GM12878 (cell line): ENCODE measurements at regions not wholly inside any gene's neighbourhood (a gene's known extent, or its start where the extent isn't known, plus 50 kb on each side); places are given as distances from the start of the nearest gene placed in this dataset.

Experiments
- ATAC-seq: fragments of 200-7000 bp; cut with Tn5 transposase; 3 replicates; pipeline ENCODE4 v1.9.1; 2020; ENCODE audit warnings: mild to moderate bottlenecking, moderate library complexity
- BruUV-seq: library from RNA; stranded (reverse); fragments of 400-500 nt; replicated peaks from 2 replicates; lab custom pipeline; 2021; lab: Mats Ljungman, UMichigan
- CTCF ChIA-PET: fragments of 300-600 bp; sonication (Branson Sonifier 250); formaldehyde crosslinking; extraction: SDS; loops from one replicate; lab custom pipeline; 2021; ENCODE audit warnings: inconsistent platforms; lab: Yijun Ruan, JAX
- POLR2A ChIA-PET: fragments of 350-600 bp; formaldehyde crosslinking; extraction: SDS; loops from one replicate; lab custom pipeline; 2021; ENCODE audit warnings: inconsistent platforms; lab: Charles Lee
- RAD21 ChIA-PET: fragments of 300-600 bp; sonication (Branson Sonifier 250); formaldehyde crosslinking; loops from one replicate; lab custom pipeline; 2023; ENCODE audit warnings: antibody characterized with exemption; ENCODE audit not compliant: unreplicated experiment; lab: Charles Lee
- SMC1A ChIA-PET: fragments of 300-600 bp; sonication (Branson Sonifier 250); formaldehyde crosslinking; loops from one replicate; lab custom pipeline; 2023; ENCODE audit not compliant: unreplicated experiment, uncharacterized antibody; lab: Charles Lee
- DNase-seq: peaks from one replicate; pipeline ENCODE4 v3.0.0-alpha.2; 2011; ENCODE audit warnings: low read depth, low spot score
- FAIRE-seq: peaks from 3 replicates; lab custom pipeline; 2011; peaks lifted over from hg19 to GRCh38; lab: Jason Lieb, UNC
- H2AFZ ChIP-seq: 2 replicates; pipeline ENCODE4 v1.6.0; 2011; ENCODE audit warnings: low read depth, low read length, control low read depth; ENCODE audit not compliant: control insufficient read depth
- H3K27ac ChIP-seq: 2 replicates; pipeline ENCODE4 v1.5.1; 2011; ENCODE audit warnings: control low read depth; ENCODE audit not compliant: control insufficient read depth, insufficient read depth
- H3K27me3 ChIP-seq, 2 experiments: replicated peaks in 1 of 2; 2 replicates each; pipeline versions ENCODE4 v1.6.0 to v1.6.1; 2011; ENCODE audit warnings: low read length in 1 of 2; ENCODE audit not compliant: control insufficient read depth in 2 of 2, insufficient read depth in 2 of 2
- H3K36me3 ChIP-seq, 2 experiments: 2 replicates each; pipeline ENCODE4 v1.5.1; 2011; ENCODE audit warnings: low read length in 1 of 2; ENCODE audit not compliant: control insufficient read depth in 2 of 2, insufficient read depth in 2 of 2
- H3K4me1 ChIP-seq: 2 replicates; pipeline ENCODE4 v1.6.1; 2011; ENCODE audit warnings: mild to moderate bottlenecking, low read length, moderate library complexity, mixed read lengths; ENCODE audit not compliant: control insufficient read depth, insufficient read depth
- H3K4me2 ChIP-seq: 2 replicates; pipeline ENCODE4 v1.6.0; 2011; ENCODE audit warnings: control low read depth; ENCODE audit not compliant: control insufficient read depth, insufficient read depth
- H3K4me3 ChIP-seq: fragments of 200-600 bp; sonication (generic); 2 replicates; pipeline ENCODE4 v1.5.1; 2016
- H3K79me2 ChIP-seq: 2 replicates; pipeline ENCODE4 v1.6.0; 2011; ENCODE audit warnings: low read length; ENCODE audit not compliant: control insufficient read depth, insufficient read depth
- H3K9ac ChIP-seq: 2 replicates; pipeline ENCODE4 v1.8.0; 2011; ENCODE audit warnings: low read length, control low read depth, mixed read lengths; ENCODE audit not compliant: control insufficient read depth, insufficient read depth
- H3K9me3 ChIP-seq: replicated peaks from 3 replicates; pipeline ENCODE4 v1.5.1; 2011; ENCODE audit warnings: mild to moderate bottlenecking, low read length; ENCODE audit not compliant: control insufficient read depth, insufficient read depth
- H4K20me1 ChIP-seq: 2 replicates; pipeline ENCODE4 v1.6.0; 2011; ENCODE audit not compliant: control insufficient read depth, insufficient read depth
- ASH2L ChIP-seq: fragments of 300-600, 200-600 bp; sonication (generic); IDR thresholded peaks from 2 replicates; pipeline ENCODE4 v1.6.1; 2017; ENCODE audit warnings: low read depth, mild to moderate bottlenecking, borderline replicate concordance
- CBFB ChIP-seq: IDR thresholded peaks from 2 replicates; pipeline ENCODE4 v1.6.1; 2016; ENCODE audit warnings: antibody characterized with exemption, low read depth
- GABPA ChIP-seq: IDR thresholded peaks from 2 replicates; pipeline ENCODE4 v1.6.1; 2014; ENCODE audit warnings: antibody characterized with exemption, low read depth, mild to moderate bottlenecking, inconsistent platforms
- SUPT20H ChIP-seq: IDR thresholded peaks from 2 replicates; pipeline ENCODE4 v1.6.1; 2011; ENCODE audit warnings: low read depth, mild to moderate bottlenecking, low read length, moderate library complexity, borderline replicate concordance; ENCODE audit not compliant: control insufficient read depth
- TCF12 ChIP-seq: IDR thresholded peaks from 2 replicates; pipeline ENCODE4 v1.6.1; 2011; ENCODE audit warnings: low read depth, mild to moderate bottlenecking, low read length
- WGBS: methylation state at CpG from one replicate; pipeline ENCODE4 v1.1.6; 2016; ENCODE audit warnings: low lambda C conversion rate; ENCODE audit not compliant: insufficient replicate concordance, insufficient coverage; ENCODE audit errors: missing lambda C conversion rate; 5-methylcytosine and 5-hydroxymethylcytosine counted together
- in situ Hi-C: fragments of 300-500 bp; cut with MboI; formaldehyde crosslinking; loops from 9 replicates; pipeline ENCODE4 v1.14.3; 2018; ENCODE audit warnings: mixed read lengths
- intact Hi-C: fragments of 100-400 bp; cut with micrococcal nuclease; formaldehyde crosslinking; loops from one replicate; pipeline ENCODE4 v1.14.2; 2022; ENCODE audit not compliant: unreplicated experiment
- TF ChIP-seq, protein P1 (sequence below): fragments of 450-650 bp; IDR thresholded peaks from 2 replicates; pipeline ENCODE4 v1.6.1; 2017; ENCODE audit warnings: mild to moderate bottlenecking, moderate library complexity

DNA sequence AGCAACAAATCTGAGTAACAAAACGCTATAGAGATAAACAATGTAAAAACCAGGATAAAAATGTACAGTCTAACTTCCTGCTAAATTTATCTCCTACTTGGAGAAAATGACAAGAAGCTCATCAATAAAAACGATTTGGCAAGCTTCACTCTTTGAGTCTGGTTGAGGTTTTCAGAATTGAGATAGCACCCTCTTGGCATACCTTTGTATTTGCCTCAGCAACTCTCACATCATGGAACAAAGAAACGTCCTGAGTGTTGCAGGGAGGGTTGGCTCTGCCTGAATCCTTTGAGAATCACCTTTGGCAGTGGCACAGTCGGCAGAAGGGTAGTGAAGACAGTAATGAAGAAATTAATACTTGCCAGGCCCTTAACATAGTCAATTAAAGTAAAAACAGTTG, 430.6 kb downstream of the GRB14 start (continued):
- no peak for TF ChIP-seq CBFB

DNA sequence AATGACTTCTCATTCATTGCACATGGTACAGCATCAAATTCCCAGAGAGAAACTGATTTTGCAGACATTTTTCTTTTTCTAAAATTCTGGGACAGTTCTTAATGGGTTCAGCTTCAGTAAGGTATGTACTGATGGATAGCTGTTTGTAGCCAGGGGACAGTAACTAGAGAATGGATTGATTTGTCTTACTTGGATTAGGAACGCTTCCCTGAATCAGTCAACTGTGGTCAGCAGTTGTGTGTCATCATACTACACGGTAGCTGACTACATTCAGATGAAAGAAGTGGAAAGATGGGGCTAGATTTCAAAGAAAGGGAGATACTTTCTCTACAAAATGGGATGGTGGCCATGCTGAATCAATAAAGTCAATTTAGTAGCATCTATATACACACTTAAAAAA, 431.4 kb downstream of the GRB14 start:
- H3K27ac ChIP-seq = no peak overlapping the region
- ChIA-PET SMC1A (no interaction called here), CTCF (no interaction called here), RAD21 (no interaction called here), POLR2A (no interaction called here)
- H4K20me1 ChIP-seq = no peaks in the 10 kb centered on the region
- H3K27me3 ChIP-seq = no peaks in the 10 kb centered on the region; a peak in 1 of 4 replicates
- H3K4me3 ChIP-seq = no peak overlapping the region
- H3K9me3 ChIP-seq = no peaks in the 10 kb centered on the region
- no peaks in the 10 kb centered on the region for H3K4me1 ChIP-seq
- DNase-seq (no peak), FAIRE-seq (no peak), ATAC-seq (no peak)
- in situ Hi-C loops (no loop called here), intact Hi-C loops (no loop called here)
- no peaks in the 10 kb centered on the region for H3K79me2 ChIP-seq
- 14% methylated on average over 2 of the region's 2 CpGs for WGBS
- H3K9ac ChIP-seq = no peak overlapping the region
- H3K36me3 ChIP-seq = no peaks in the 10 kb centered on the region
- no peak overlapping the region for H3K4me2 ChIP-seq
- H2AFZ ChIP-seq = no peak overlapping the region
- TF ChIP-seq, protein P1, sequence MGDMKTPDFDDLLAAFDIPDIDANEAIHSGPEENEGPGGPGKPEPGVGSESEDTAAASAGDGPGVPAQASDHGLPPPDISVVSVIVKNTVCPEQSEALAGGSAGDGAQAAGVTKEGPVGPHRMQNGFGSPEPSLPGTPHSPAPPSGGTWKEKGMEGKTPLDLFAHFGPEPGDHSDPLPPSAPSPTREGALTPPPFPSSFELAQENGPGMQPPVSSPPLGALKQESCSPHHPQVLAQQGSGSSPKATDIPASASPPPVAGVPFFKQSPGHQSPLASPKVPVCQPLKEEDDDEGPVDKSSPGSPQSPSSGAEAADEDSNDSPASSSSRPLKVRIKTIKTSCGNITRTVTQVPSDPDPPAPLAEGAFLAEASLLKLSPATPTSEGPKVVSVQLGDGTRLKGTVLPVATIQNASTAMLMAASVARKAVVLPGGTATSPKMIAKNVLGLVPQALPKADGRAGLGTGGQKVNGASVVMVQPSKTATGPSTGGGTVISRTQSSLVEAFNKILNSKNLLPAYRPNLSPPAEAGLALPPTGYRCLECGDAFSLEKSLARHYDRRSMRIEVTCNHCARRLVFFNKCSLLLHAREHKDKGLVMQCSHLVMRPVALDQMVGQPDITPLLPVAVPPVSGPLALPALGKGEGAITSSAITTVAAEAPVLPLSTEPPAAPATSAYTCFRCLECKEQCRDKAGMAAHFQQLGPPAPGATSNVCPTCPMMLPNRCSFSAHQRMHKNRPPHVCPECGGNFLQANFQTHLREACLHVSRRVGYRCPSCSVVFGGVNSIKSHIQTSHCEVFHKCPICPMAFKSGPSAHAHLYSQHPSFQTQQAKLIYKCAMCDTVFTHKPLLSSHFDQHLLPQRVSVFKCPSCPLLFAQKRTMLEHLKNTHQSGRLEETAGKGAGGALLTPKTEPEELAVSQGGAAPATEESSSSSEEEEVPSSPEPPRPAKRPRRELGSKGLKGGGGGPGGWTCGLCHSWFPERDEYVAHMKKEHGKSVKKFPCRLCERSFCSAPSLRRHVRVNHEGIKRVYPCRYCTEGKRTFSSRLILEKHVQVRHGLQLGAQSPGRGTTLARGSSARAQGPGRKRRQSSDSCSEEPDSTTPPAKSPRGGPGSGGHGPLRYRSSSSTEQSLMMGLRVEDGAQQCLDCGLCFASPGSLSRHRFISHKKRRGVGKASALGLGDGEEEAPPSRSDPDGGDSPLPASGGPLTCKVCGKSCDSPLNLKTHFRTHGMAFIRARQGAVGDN = no peak
- TF ChIP-seq SUPT20H = no peak
- TF ChIP-seq GABPA = no peak
- no peak for TF ChIP-seq ASH2L
- no peak for TF ChIP-seq TCF12
- BruUV-seq = no TSS peak
